CD14-positive monocyte (primary cell): ENCODE measurements at regions not wholly inside any gene's neighbourhood (a gene's known extent, or its start where the extent isn't known, plus 50 kb on each side); places are given as distances from the start of the nearest gene placed in this dataset.

Source experiments
- DNase-seq, 3 donors: peaks; one replicate each; pipeline ENCODE4 v3.0.0-alpha.2; 2011 to 2022
- H2AFZ ChIP-seq: 2 replicates; pipeline ENCODE4 v1.6.0; 2012; ENCODE audit warnings: mild to moderate bottlenecking, low read depth, low read length, inconsistent platforms; ENCODE audit not compliant: insufficient read depth, poor library complexity, severe bottlenecking
- H3K27ac ChIP-seq, 2 donors: 1 replicate in 1 of 2; 2 replicates in 1 of 2; pipeline ENCODE4 v1.5.1; 2012 to 2013; ENCODE audit warnings: low read length in 2 of 2, control low read depth in 1 of 2, inconsistent platforms in 1 of 2, low read depth in 1 of 2, mild to moderate bottlenecking in 1 of 2
- H3K27me3 ChIP-seq, 2 donors: one replicate each; pipeline versions ENCODE4 v1.6.0 to v1.6.1; 2011 to 2013; ENCODE audit warnings: low read length in 2 of 2; ENCODE audit not compliant: control insufficient read depth in 2 of 2, insufficient read depth in 2 of 2
- H3K36me3 ChIP-seq, 2 donors: replicated peaks in 1 of 2; 1 replicate in 1 of 2; 2 replicates in 1 of 2; pipeline versions ENCODE4 v1.5.1 to v1.6.1; 2012 to 2013; ENCODE audit warnings: low read length in 2 of 2, control low read depth in 1 of 2, inconsistent platforms in 1 of 2, mild to moderate bottlenecking in 1 of 2; ENCODE audit not compliant: insufficient read depth in 2 of 2, control insufficient read depth in 1 of 2
- H3K4me1 ChIP-seq, 2 donors: 1 replicate in 1 of 2; 2 replicates in 1 of 2; pipeline versions ENCODE4 v1.5.1 to v1.6.1; 2012 to 2013; ENCODE audit warnings: low read length in 2 of 2, control low read depth in 1 of 2, inconsistent platforms in 1 of 2, mild to moderate bottlenecking in 1 of 2, moderate library complexity in 1 of 2; ENCODE audit not compliant: insufficient read depth in 2 of 2, control insufficient read depth in 1 of 2
- H3K4me2 ChIP-seq: replicated peaks from 2 replicates; pipeline ENCODE3; 2012; ENCODE audit warnings: low read length, moderate library complexity, mild to moderate bottlenecking; ENCODE audit not compliant: poor library complexity, severe bottlenecking; ENCODE audit errors: extremely low read depth
- H3K4me3 ChIP-seq, 3 experiments: fragments of 200-600 bp in 1 of 3; sonication (generic) in 1 of 3; replicated peaks in 1 of 3; 1 replicate in 2 of 3; 2 replicates in 1 of 3; pipeline ENCODE4 v1.5.1; 2011 to 2013; ENCODE audit warnings: low read length in 3 of 3, mild to moderate bottlenecking in 3 of 3, control low read depth in 2 of 3, low read depth in 2 of 3, inconsistent platforms in 1 of 3, moderate library complexity in 1 of 3
- H3K79me2 ChIP-seq: 2 replicates; pipeline ENCODE4 v1.6.0; 2012; ENCODE audit warnings: mild to moderate bottlenecking, control low read depth, inconsistent platforms, low read length, moderate library complexity; ENCODE audit not compliant: insufficient read depth
- H3K9ac ChIP-seq: 2 replicates; pipeline ENCODE4 v1.6.0; 2017; ENCODE audit warnings: low read length, mild to moderate bottlenecking; ENCODE audit not compliant: insufficient read depth, poor library complexity, severe bottlenecking
- H3K9me3 ChIP-seq, 2 donors: replicated peaks in 1 of 2; 1 replicate in 1 of 2; 2 replicates in 1 of 2; pipeline versions ENCODE4 v1.5.1 to v1.6.1; 2012 to 2013; ENCODE audit warnings: low read length in 2 of 2, control low read depth in 1 of 2; ENCODE audit not compliant: control insufficient read depth in 1 of 2, insufficient read depth in 1 of 2
- H4K20me1 ChIP-seq: 2 replicates; pipeline ENCODE4 v1.6.0; 2012; ENCODE audit warnings: mild to moderate bottlenecking, low read length, control low read depth, moderate library complexity; ENCODE audit not compliant: insufficient read depth
- H3K27ac Mint-ChIP-seq, 7 donors: one replicate each; pipeline ENCODE4 v1.8.0; 2020; ENCODE audit warnings: mild to moderate bottlenecking in 7 of 7, mixed read lengths in 7 of 7, moderate library complexity in 6 of 7, inconsistent platforms in 2 of 7
- H3K27me3 Mint-ChIP-seq, 3 donors: one replicate each; pipeline ENCODE4 v1.8.0; 2021 to 2022; ENCODE audit warnings: low read depth in 3 of 3, mild to moderate bottlenecking in 3 of 3, mixed read lengths in 3 of 3, moderate library complexity in 3 of 3, inconsistent platforms in 1 of 3
- H3K36me3 Mint-ChIP-seq, 2 donors: one replicate each; pipeline ENCODE4 v1.8.0; 2020; ENCODE audit warnings: mixed read lengths in 2 of 2, inconsistent platforms in 1 of 2, mild to moderate bottlenecking in 1 of 2
- H3K4me1 Mint-ChIP-seq: one replicate; pipeline ENCODE4 v1.8.0; 2020; ENCODE audit warnings: mild to moderate bottlenecking, mixed read lengths
- H3K4me3 Mint-ChIP-seq, 2 donors: one replicate each; pipeline ENCODE4 v1.8.0; 2020; ENCODE audit warnings: mild to moderate bottlenecking in 2 of 2, mixed read lengths in 2 of 2, moderate library complexity in 1 of 2
- H3K9me3 Mint-ChIP-seq, 7 donors: one replicate each; pipeline ENCODE4 v1.8.0; 2020 to 2022; ENCODE audit warnings: mixed read lengths in 7 of 7, mild to moderate bottlenecking in 6 of 7, moderate library complexity in 6 of 7, inconsistent platforms in 2 of 7
- WGBS: methylation state at CpG from one replicate; pipeline ENCODE4 v1.1.5; 2013; ENCODE audit warnings: missing lambda C conversion rate; ENCODE audit not compliant: insufficient coverage; 5-methylcytosine and 5-hydroxymethylcytosine counted together
- intact Hi-C, 2 donors: fragments of 100-400 bp; cut with micrococcal nuclease; formaldehyde crosslinking; loops; one replicate each; pipeline versions ENCODE4 v1.15.0 to v1.15.1; 2023
- TF ChIP-seq, protein P1 (sequence below): fragments of 200-600 bp; IDR thresholded peaks from one replicate; pipeline ENCODE4 v1.8.0; 2022; ENCODE audit warnings: antibody characterized with exemption, mild to moderate bottlenecking

DNA sequence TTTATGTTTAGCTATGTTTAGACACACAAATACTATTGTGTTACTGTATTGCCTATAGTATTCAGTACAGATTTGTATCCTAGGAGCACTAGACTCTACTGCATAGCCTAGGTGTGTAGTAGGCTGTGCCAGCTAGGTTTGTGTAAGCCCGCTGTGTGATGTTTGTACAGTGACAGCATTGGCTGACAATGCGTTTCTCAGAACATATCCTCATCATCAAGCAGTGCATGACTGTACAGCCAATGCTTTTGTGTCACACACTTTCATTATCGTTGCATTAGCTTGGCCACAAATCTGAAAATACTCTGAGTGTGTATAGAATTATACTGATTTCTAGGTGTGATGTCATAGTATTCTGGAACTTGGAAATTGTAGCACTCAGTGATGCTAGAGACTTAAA, 63.4 kb downstream of the CLDN34 start:
- TF ChIP-seq, protein P1, sequence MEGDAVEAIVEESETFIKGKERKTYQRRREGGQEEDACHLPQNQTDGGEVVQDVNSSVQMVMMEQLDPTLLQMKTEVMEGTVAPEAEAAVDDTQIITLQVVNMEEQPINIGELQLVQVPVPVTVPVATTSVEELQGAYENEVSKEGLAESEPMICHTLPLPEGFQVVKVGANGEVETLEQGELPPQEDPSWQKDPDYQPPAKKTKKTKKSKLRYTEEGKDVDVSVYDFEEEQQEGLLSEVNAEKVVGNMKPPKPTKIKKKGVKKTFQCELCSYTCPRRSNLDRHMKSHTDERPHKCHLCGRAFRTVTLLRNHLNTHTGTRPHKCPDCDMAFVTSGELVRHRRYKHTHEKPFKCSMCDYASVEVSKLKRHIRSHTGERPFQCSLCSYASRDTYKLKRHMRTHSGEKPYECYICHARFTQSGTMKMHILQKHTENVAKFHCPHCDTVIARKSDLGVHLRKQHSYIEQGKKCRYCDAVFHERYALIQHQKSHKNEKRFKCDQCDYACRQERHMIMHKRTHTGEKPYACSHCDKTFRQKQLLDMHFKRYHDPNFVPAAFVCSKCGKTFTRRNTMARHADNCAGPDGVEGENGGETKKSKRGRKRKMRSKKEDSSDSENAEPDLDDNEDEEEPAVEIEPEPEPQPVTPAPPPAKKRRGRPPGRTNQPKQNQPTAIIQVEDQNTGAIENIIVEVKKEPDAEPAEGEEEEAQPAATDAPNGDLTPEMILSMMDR, result no peak
- Histone ChIP-seq H3K27me3 (no peaks in the 10 kb centered on the region), H3K36me3 (no peaks in the 10 kb centered on the region), H4K20me1 (peaks cover 31% of the 10 kb centered on the region), H3K4me3 (no peak overlapping the region), H3K79me2 (no peaks in the 10 kb centered on the region), H3K9ac (no peak overlapping the region), H3K4me1 (no peaks in the 10 kb centered on the region), H2AFZ (no peak overlapping the region), H3K4me2 (no peak overlapping the region), H3K9me3 (no peaks in the 10 kb centered on the region), H3K27ac (no peak overlapping the region)
- Mint-ChIP-seq H3K4me1 (peaks cover 3% of the 10 kb centered on the region), H3K27me3 (peaks cover 1 to 4% (median 2%) of the 10 kb centered on the region in 3 donors), H3K36me3 (no peaks in the 10 kb centered on the region), H3K4me3 (no peak overlapping the region), H3K9me3 (peaks cover 0 to 4% (median 0%) of the 10 kb centered on the region in 7 donors), H3K27ac (no peak overlapping the region)
- DNase-seq, result no peak
- WGBS, result no CpG with 5 or more reads among the region's 3 CpGs
- intact Hi-C loops, result no loop called here

- intact Hi-C loops, result no loop called here
These were observed 64.6 kb downstream of the CLDN34 start for GRCh38 chrX:10031746-10032145.

More at GRCh38 chrX:10031746-10032145, 64.6 kb downstream of the CLDN34 start:
- 93% methylated on average over 2 of the region's 9 CpGs for WGBS
- no peaks in the 10 kb centered on the region for H3K9me3 ChIP-seq
- peaks cover 1 to 6% (median 2%) of the 10 kb centered on the region in 3 donors for H3K27me3 Mint-ChIP-seq
- no peak overlapping the region for H3K27ac ChIP-seq
- no peaks in the 10 kb centered on the region for H3K36me3 Mint-ChIP-seq
- H3K4me2 ChIP-seq, result no peak overlapping the region
- H3K9me3 Mint-ChIP-seq, result peaks cover 0 to 2% (median 0%) of the 10 kb centered on the region in 7 donors
- no peaks in the 10 kb centered on the region for H3K4me1 ChIP-seq
- H3K4me3 Mint-ChIP-seq, result no peak overlapping the region
- no peaks in the 10 kb centered on the region for H3K27me3 ChIP-seq
- peaks cover 25% of the 10 kb centered on the region for H4K20me1 ChIP-seq
- no peaks in the 10 kb centered on the region for H3K36me3 ChIP-seq
- TF ChIP-seq, protein P1, result no peak
- no peak overlapping the region for H3K9ac ChIP-seq
- no peak for DNase-seq
- H3K27ac Mint-ChIP-seq, result no peak overlapping the region
- H3K4me1 Mint-ChIP-seq, result peaks cover 3% of the 10 kb centered on the region
- H2AFZ ChIP-seq, result no peak overlapping the region
- H3K79me2 ChIP-seq, result no peaks in the 10 kb centered on the region
- H3K4me3 ChIP-seq, result no peak overlapping the region
